Ishikawa (cell line): ENCODE measurements at regions not wholly inside any gene's neighbourhood (a gene's known extent, or its start where the extent isn't known, plus 50 kb on each side); places are given as distances from the start of the nearest gene placed in this dataset.

Source experiments
- CEBPB ChIP-seq: IDR thresholded peaks from 2 replicates; pipeline ENCODE4 v1.6.1; 2012
- CREB1 ChIP-seq: IDR thresholded peaks from 2 replicates; pipeline ENCODE4 v1.6.1; 2012; ENCODE audit warnings: low read depth
- NFIC ChIP-seq: IDR thresholded peaks from 2 replicates; pipeline ENCODE4 v1.6.1; 2012
- RAD21 ChIP-seq: IDR thresholded peaks from 2 replicates; pipeline ENCODE4 v1.6.1; 2012; ENCODE audit warnings: low read depth
- TAF1 ChIP-seq: IDR thresholded peaks from 2 replicates; pipeline ENCODE4 v1.6.1; 2012; ENCODE audit warnings: low read depth, mild to moderate bottlenecking
- YY1 ChIP-seq: IDR thresholded peaks from 2 replicates; pipeline ENCODE4 v1.6.1; 2012; ENCODE audit warnings: low read depth
- ZBTB7A ChIP-seq: IDR thresholded peaks from 2 replicates; pipeline ENCODE4 v1.6.1; 2012; ENCODE audit warnings: low read depth
- TF ChIP-seq, protein P1 (sequence below): IDR thresholded peaks from 2 replicates; pipeline ENCODE4 v1.6.1; 2012
- TF ChIP-seq, protein P2 (sequence below): IDR thresholded peaks from 2 replicates; pipeline ENCODE4 v1.6.1; 2012; ENCODE audit warnings: low read depth, mild to moderate bottlenecking

DNA sequence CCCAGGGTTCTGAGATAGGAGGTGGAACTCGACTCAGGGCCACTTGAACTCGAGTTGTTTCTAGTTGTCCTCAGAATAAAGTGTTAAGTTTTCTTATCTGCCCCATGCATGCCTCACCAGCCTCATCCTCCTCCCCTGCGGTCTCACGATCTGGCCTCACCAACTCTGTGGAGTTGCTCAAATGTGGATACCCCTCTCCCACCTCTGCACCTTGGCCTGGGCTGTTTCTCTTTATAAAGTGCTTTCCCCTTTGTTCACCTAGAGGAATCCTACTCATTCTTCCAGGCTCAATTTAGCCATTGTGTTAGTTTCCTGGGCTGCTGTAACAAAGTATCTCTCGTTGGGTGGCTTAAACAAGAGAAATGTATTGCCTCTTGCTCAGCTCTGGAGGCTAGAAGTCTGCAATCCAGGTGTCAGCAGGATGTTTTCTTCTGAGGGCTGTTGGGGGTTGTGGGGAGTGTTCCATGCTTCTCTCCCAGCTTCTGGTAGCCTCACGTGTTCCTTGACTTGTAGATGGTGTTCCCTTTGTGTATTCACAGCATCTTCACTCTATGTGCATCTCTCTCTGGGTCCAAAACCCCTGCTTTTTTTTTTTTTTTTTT lies 100.7 kb downstream of the MEX3B start:
- TF ChIP-seq RAD21 (no peak), ZBTB7A (no peak), CEBPB (no peak), CREB1 (no peak), TAF1 (no peak), NFIC (no peak), YY1 (no peak)
- TF ChIP-seq, protein P1, sequence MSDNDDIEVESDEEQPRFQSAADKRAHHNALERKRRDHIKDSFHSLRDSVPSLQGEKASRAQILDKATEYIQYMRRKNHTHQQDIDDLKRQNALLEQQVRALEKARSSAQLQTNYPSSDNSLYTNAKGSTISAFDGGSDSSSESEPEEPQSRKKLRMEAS: no peak
- TF ChIP-seq, protein P2, sequence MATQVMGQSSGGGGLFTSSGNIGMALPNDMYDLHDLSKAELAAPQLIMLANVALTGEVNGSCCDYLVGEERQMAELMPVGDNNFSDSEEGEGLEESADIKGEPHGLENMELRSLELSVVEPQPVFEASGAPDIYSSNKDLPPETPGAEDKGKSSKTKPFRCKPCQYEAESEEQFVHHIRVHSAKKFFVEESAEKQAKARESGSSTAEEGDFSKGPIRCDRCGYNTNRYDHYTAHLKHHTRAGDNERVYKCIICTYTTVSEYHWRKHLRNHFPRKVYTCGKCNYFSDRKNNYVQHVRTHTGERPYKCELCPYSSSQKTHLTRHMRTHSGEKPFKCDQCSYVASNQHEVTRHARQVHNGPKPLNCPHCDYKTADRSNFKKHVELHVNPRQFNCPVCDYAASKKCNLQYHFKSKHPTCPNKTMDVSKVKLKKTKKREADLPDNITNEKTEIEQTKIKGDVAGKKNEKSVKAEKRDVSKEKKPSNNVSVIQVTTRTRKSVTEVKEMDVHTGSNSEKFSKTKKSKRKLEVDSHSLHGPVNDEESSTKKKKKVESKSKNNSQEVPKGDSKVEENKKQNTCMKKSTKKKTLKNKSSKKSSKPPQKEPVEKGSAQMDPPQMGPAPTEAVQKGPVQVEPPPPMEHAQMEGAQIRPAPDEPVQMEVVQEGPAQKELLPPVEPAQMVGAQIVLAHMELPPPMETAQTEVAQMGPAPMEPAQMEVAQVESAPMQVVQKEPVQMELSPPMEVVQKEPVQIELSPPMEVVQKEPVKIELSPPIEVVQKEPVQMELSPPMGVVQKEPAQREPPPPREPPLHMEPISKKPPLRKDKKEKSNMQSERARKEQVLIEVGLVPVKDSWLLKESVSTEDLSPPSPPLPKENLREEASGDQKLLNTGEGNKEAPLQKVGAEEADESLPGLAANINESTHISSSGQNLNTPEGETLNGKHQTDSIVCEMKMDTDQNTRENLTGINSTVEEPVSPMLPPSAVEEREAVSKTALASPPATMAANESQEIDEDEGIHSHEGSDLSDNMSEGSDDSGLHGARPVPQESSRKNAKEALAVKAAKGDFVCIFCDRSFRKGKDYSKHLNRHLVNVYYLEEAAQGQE: no peak
